ENCODE measurements at regions not wholly inside any gene's neighbourhood (a gene's known extent, or its start where the extent isn't known, plus 50 kb on each side); places are given as distances from the start of the nearest gene placed in this dataset.

- H2AFZ ChIP-seq (ENCODE audit: low read length): no peak overlapping the region
- TF ChIP-seq CTCF (IDR thresholded peaks at IDR 0.05; ENCODE audit: extremely low read depth, low read depth, low read length): no peak
Measured at GRCh38 chr2:198498048-198498447, 693.7 kb downstream of the PLCL1 start.

GRCh38 chr2:198494931-198495330 is 690.5 kb downstream of the PLCL1 start:
- TF ChIP-seq CTCF (IDR thresholded peaks at IDR 0.05; ENCODE audit: extremely low read depth, low read depth, low read length): no peak
- no peak overlapping the region for H3K27ac ChIP-seq (ENCODE audit: low read depth, low read length)
- H3K4me2 ChIP-seq (ENCODE audit: insufficient read depth, low read length): no peak overlapping the region
- no peaks in the 10 kb centered on the region for H4K20me1 ChIP-seq (ENCODE audit: insufficient read depth, low read length)
- no peak overlapping the region for H3K4me3 ChIP-seq (ENCODE audit: insufficient read depth, low read length)
- no peaks in the 10 kb centered on the region for H3K4me1 ChIP-seq (ENCODE audit: insufficient read depth, low read length)
- no peaks in the 10 kb centered on the region for H3K36me3 ChIP-seq (ENCODE audit: insufficient read depth, low read length)
- H3K79me2 ChIP-seq (ENCODE audit: insufficient read depth, low read length): no peaks in the 10 kb centered on the region
- no peak overlapping the region for H2AFZ ChIP-seq (ENCODE audit: low read length)
- no peaks in the 10 kb centered on the region for H3K9me3 ChIP-seq (ENCODE audit: low read depth, low read length)
- DNase-seq (ENCODE audit: insufficient read length, low spot score, missing footprints): no peak
- no peaks in the 10 kb centered on the region for H3K27me3 ChIP-seq (ENCODE audit: insufficient read depth, low read length)

More at GRCh38 chr2:198498048-198498447, 693.7 kb downstream of the PLCL1 start:
- H3K4me2 ChIP-seq (ENCODE audit: insufficient read depth, low read length): no peak overlapping the region
- no peaks in the 10 kb centered on the region for H3K79me2 ChIP-seq (ENCODE audit: insufficient read depth, low read length)
- H3K9me3 ChIP-seq (ENCODE audit: low read depth, low read length): no peaks in the 10 kb centered on the region
- H3K27ac ChIP-seq (ENCODE audit: low read depth, low read length): no peak overlapping the region
- H3K36me3 ChIP-seq (ENCODE audit: insufficient read depth, low read length): no peaks in the 10 kb centered on the region
- H3K4me1 ChIP-seq (ENCODE audit: insufficient read depth, low read length): no peaks in the 10 kb centered on the region
- no peak overlapping the region for H3K4me3 ChIP-seq (ENCODE audit: insufficient read depth, low read length)
- H4K20me1 ChIP-seq (ENCODE audit: insufficient read depth, low read length): no peaks in the 10 kb centered on the region
- no peak for DNase-seq (ENCODE audit: insufficient read length, low spot score, missing footprints)
- no peaks in the 10 kb centered on the region for H3K27me3 ChIP-seq (ENCODE audit: insufficient read depth, low read length)

GRCh38 chr2:198490748-198491147 is 686.4 kb downstream of the PLCL1 start:
- no peak for DNase-seq (ENCODE audit: insufficient read length, low spot score, missing footprints)
- no peaks in the 10 kb centered on the region for H3K9me3 ChIP-seq (ENCODE audit: low read depth, low read length)
- no peaks in the 10 kb centered on the region for H3K4me1 ChIP-seq (ENCODE audit: insufficient read depth, low read length)
- H3K4me2 ChIP-seq (ENCODE audit: insufficient read depth, low read length): no peak overlapping the region
- no peak overlapping the region for H3K27ac ChIP-seq (ENCODE audit: low read depth, low read length)
- H3K27me3 ChIP-seq (ENCODE audit: insufficient read depth, low read length): no peaks in the 10 kb centered on the region
- TF ChIP-seq CTCF (IDR thresholded peaks at IDR 0.05; ENCODE audit: extremely low read depth, low read depth, low read length): no peak
- H3K4me3 ChIP-seq (ENCODE audit: insufficient read depth, low read length): no peak overlapping the region
- no peaks in the 10 kb centered on the region for H3K36me3 ChIP-seq (ENCODE audit: insufficient read depth, low read length)
- no peaks in the 10 kb centered on the region for H4K20me1 ChIP-seq (ENCODE audit: insufficient read depth, low read length)
- H2AFZ ChIP-seq (ENCODE audit: low read length): no peak overlapping the region
- no peaks in the 10 kb centered on the region for H3K79me2 ChIP-seq (ENCODE audit: insufficient read depth, low read length)

GRCh38 chr2:198488964-198489363 is 684.6 kb downstream of the PLCL1 start:
- no peak overlapping the region for H2AFZ ChIP-seq (ENCODE audit: low read length)
- no peak for DNase-seq (ENCODE audit: insufficient read length, low spot score, missing footprints)
- no peaks in the 10 kb centered on the region for H3K4me1 ChIP-seq (ENCODE audit: insufficient read depth, low read length)
- H3K9me3 ChIP-seq (ENCODE audit: low read depth, low read length): no peaks in the 10 kb centered on the region
- no peak overlapping the region for H3K4me3 ChIP-seq (ENCODE audit: insufficient read depth, low read length)
- no peaks in the 10 kb centered on the region for H4K20me1 ChIP-seq (ENCODE audit: insufficient read depth, low read length)
- no peaks in the 10 kb centered on the region for H3K27me3 ChIP-seq (ENCODE audit: insufficient read depth, low read length)
- TF ChIP-seq CTCF (IDR thresholded peaks at IDR 0.05; ENCODE audit: extremely low read depth, low read depth, low read length): no peak
- no peak overlapping the region for H3K27ac ChIP-seq (ENCODE audit: low read depth, low read length)
- no peaks in the 10 kb centered on the region for H3K36me3 ChIP-seq (ENCODE audit: insufficient read depth, low read length)
- no peaks in the 10 kb centered on the region for H3K79me2 ChIP-seq (ENCODE audit: insufficient read depth, low read length)
- no peak overlapping the region for H3K4me2 ChIP-seq (ENCODE audit: insufficient read depth, low read length)
